Memory B cell (primary cell): ENCODE measurements at regions not wholly inside any gene's neighbourhood (a gene's known extent, or its start where the extent isn't known, plus 50 kb on each side); places are given as distances from the start of the nearest gene placed in this dataset.
A peak's percentile ranks its signal among the peaks of the same experiment; 100 is the strongest.

Source experiments
- ATAC-seq: fragments of 150-1000 bp; cut with Tn5 transposase; 2 replicates; pipeline ENCODE4 v1.10.0; 2021; ENCODE audit warnings: low read depth, mild to moderate bottlenecking, moderate library complexity
- DNase-seq, 2 donors: peaks; one replicate each; pipeline ENCODE4 v3.0.0; 2022; ENCODE audit warnings: low spot score in 2 of 2
- H3K27ac Mint-ChIP-seq: one replicate; pipeline ENCODE4 v1.8.0; 2022; ENCODE audit warnings: mild to moderate bottlenecking, moderate library complexity, mixed read lengths
- H3K27me3 Mint-ChIP-seq: one replicate; pipeline ENCODE4 v1.8.0; 2022; ENCODE audit warnings: mixed read lengths
- H3K36me3 Mint-ChIP-seq: one replicate; pipeline ENCODE4 v1.8.0; 2022; ENCODE audit warnings: mild to moderate bottlenecking, mixed read lengths
- H3K4me1 Mint-ChIP-seq: one replicate; pipeline ENCODE4 v1.8.0; 2022; ENCODE audit warnings: mixed read lengths
- H3K4me3 Mint-ChIP-seq: one replicate; pipeline ENCODE4 v1.8.0; 2022; ENCODE audit warnings: mild to moderate bottlenecking, moderate library complexity, mixed read lengths
- H3K9me3 Mint-ChIP-seq: one replicate; pipeline ENCODE4 v1.8.0; 2022; ENCODE audit warnings: mixed read lengths

GRCh38 chr19:46952874-46953273, 66.8 kb upstream of the NPAS1 start:
- H3K9me3 Mint-ChIP-seq: no peaks in the 10 kb centered on the region
- no peak overlapping the region for H3K4me3 Mint-ChIP-seq
- no peak overlapping the region for H3K27ac Mint-ChIP-seq
- DNase-seq (no peak), ATAC-seq (no peak)
- H3K36me3 Mint-ChIP-seq: peaks cover 9% of the 10 kb centered on the region
- no peaks in the 10 kb centered on the region for H3K27me3 Mint-ChIP-seq
- H3K4me1 Mint-ChIP-seq: peaks cover 34% of the 10 kb centered on the region

- H3K9me3 Mint-ChIP-seq: no peaks in the 10 kb centered on the region
- H3K4me1 Mint-ChIP-seq: peaks cover 32% of the 10 kb centered on the region
- no peak for DNase-seq
- no peak overlapping the region for H3K27ac Mint-ChIP-seq
- no peak for ATAC-seq
- no peaks in the 10 kb centered on the region for H3K27me3 Mint-ChIP-seq
- H3K36me3 Mint-ChIP-seq: peaks cover 9% of the 10 kb centered on the region
- H3K4me3 Mint-ChIP-seq: no peak overlapping the region
Observed at GRCh38 chr19:46953955-46954501, 65.6 kb upstream of the NPAS1 start.

GRCh38 chr19:46954502-46954992, 65.1 kb upstream of the NPAS1 start:
- H3K27me3 Mint-ChIP-seq: no peaks in the 10 kb centered on the region
- peaks cover 32% of the 10 kb centered on the region for H3K4me1 Mint-ChIP-seq
- peaks cover 9% of the 10 kb centered on the region for H3K36me3 Mint-ChIP-seq
- DNase-seq: no peak
- peak; percentile 33 for ATAC-seq
- no peaks in the 10 kb centered on the region for H3K9me3 Mint-ChIP-seq
- peak overlapping the region; percentile 86 for H3K27ac Mint-ChIP-seq
- H3K4me3 Mint-ChIP-seq: peak overlapping the region; percentile 65

GRCh38 chr19:46954993-46955812, 64.4 kb upstream of the NPAS1 start:
- Mint-ChIP-seq H3K36me3 (peaks cover 10% of the 10 kb centered on the region), H3K9me3 (no peaks in the 10 kb centered on the region), H3K4me1 (peaks cover 30% of the 10 kb centered on the region), H3K27ac (peak overlapping the region; percentile 86), H3K4me3 (peak overlapping the region; percentile 65), H3K27me3 (no peaks in the 10 kb centered on the region)
- ATAC-seq (peak; percentile 78), DNase-seq (peak in 1 of 2 donors; percentile 10)

- Mint-ChIP-seq H3K36me3 (peaks cover 10% of the 10 kb centered on the region), H3K27ac (no peak overlapping the region), H3K4me1 (peaks cover 24% of the 10 kb centered on the region), H3K27me3 (no peaks in the 10 kb centered on the region), H3K9me3 (no peaks in the 10 kb centered on the region), H3K4me3 (no peak overlapping the region)
- DNase-seq (no peak), ATAC-seq (peak; percentile 13)
Observed at GRCh38 chr19:46955813-46956371, 63.7 kb upstream of the NPAS1 start.

GRCh38 chr19:46958532-46958931, 61.1 kb upstream of the NPAS1 start:
- Mint-ChIP-seq H3K36me3 (peaks cover 9% of the 10 kb centered on the region), H3K4me3 (no peak overlapping the region), H3K27me3 (no peaks in the 10 kb centered on the region), H3K4me1 (peaks cover 27% of the 10 kb centered on the region), H3K27ac (no peak overlapping the region), H3K9me3 (no peaks in the 10 kb centered on the region)
- DNase-seq: no peak
- no peak for ATAC-seq

GRCh38 chr19:46959894-46960556, 59.6 kb upstream of the NPAS1 start:
- no peaks in the 10 kb centered on the region for H3K27me3 Mint-ChIP-seq
- H3K36me3 Mint-ChIP-seq: peaks cover 7% of the 10 kb centered on the region
- ATAC-seq (no peak), DNase-seq (no peak)
- H3K4me3 Mint-ChIP-seq: no peak overlapping the region
- no peaks in the 10 kb centered on the region for H3K9me3 Mint-ChIP-seq
- no peak overlapping the region for H3K27ac Mint-ChIP-seq
- H3K4me1 Mint-ChIP-seq: peaks cover 12% of the 10 kb centered on the region

GRCh38 chr19:46962030-46962570, 57.5 kb upstream of the NPAS1 start:
- DNase-seq (no peak), ATAC-seq (no peak)
- no peaks in the 10 kb centered on the region for H3K9me3 Mint-ChIP-seq
- peaks cover 12% of the 10 kb centered on the region for H3K4me1 Mint-ChIP-seq
- peaks cover 13% of the 10 kb centered on the region for H3K36me3 Mint-ChIP-seq
- H3K27ac Mint-ChIP-seq: no peak overlapping the region
- H3K4me3 Mint-ChIP-seq: no peak overlapping the region
- no peaks in the 10 kb centered on the region for H3K27me3 Mint-ChIP-seq

- peaks cover 21% of the 10 kb centered on the region for H3K36me3 Mint-ChIP-seq
- no peak overlapping the region for H3K4me3 Mint-ChIP-seq
- no peaks in the 10 kb centered on the region for H3K27me3 Mint-ChIP-seq
- ATAC-seq (no peak), DNase-seq (no peak)
- no peaks in the 10 kb centered on the region for H3K9me3 Mint-ChIP-seq
- H3K27ac Mint-ChIP-seq: no peak overlapping the region
- H3K4me1 Mint-ChIP-seq: peaks cover 19% of the 10 kb centered on the region
Observed at GRCh38 chr19:46963093-46963734, 56.4 kb upstream of the NPAS1 start.

- Mint-ChIP-seq H3K4me1 (peaks cover 16% of the 10 kb centered on the region), H3K27ac (peak overlapping the region; percentile 13), H3K27me3 (no peaks in the 10 kb centered on the region), H3K9me3 (no peaks in the 10 kb centered on the region), H3K4me3 (no peak overlapping the region), H3K36me3 (peaks cover 19% of the 10 kb centered on the region)
- no peak for ATAC-seq
- DNase-seq: no peak
Observed at GRCh38 chr19:46967578-46968032, 52.0 kb upstream of the NPAS1 start.
